Neutrophil (primary cell): ENCODE measurements at regions not wholly inside any gene's neighbourhood (a gene's known extent, or its start where the extent isn't known, plus 50 kb on each side); places are given as distances from the start of the nearest gene placed in this dataset.

Experiments used
- H3K27ac ChIP-seq: fragments of 200-600 bp; sonication (generic); 2 replicates; pipeline ENCODE4 v1.5.1; 2016; ENCODE audit warnings: mild to moderate bottlenecking, moderate library complexity
- H3K27me3 ChIP-seq: fragments of 200-600 bp; sonication (generic); 2 replicates; pipeline ENCODE4 v1.6.0; 2016; ENCODE audit warnings: mild to moderate bottlenecking
- H3K36me3 ChIP-seq: fragments of 200-600 bp; sonication (generic); 2 replicates; pipeline ENCODE4 v1.5.1; 2017
- H3K4me1 ChIP-seq, 2 experiments: fragments of 200-600 bp in 1 of 2; sonication (generic) in 1 of 2; 1 replicate in 1 of 2; 2 replicates in 1 of 2; pipeline versions ENCODE4 v1.5.1 to v1.6.1; 2013 to 2016; ENCODE audit warnings: low read depth in 1 of 2, low read length in 1 of 2, mild to moderate bottlenecking in 1 of 2, moderate library complexity in 1 of 2; ENCODE audit not compliant: control insufficient read depth in 1 of 2, insufficient read depth in 1 of 2
- H3K4me3 ChIP-seq, 2 experiments: fragments of 200-600 bp in 1 of 2; sonication (generic) in 1 of 2; 1 replicate in 1 of 2; 2 replicates in 1 of 2; pipeline ENCODE4 v1.5.1; 2013 to 2016; ENCODE audit warnings: low read depth in 1 of 2, low read length in 1 of 2, mild to moderate bottlenecking in 1 of 2, moderate library complexity in 1 of 2
- H3K9me3 ChIP-seq: fragments of 200-600 bp; sonication (generic); 2 replicates; pipeline ENCODE4 v1.5.1; 2016
- TF ChIP-seq, protein P1 (sequence below): fragments of 200-600 bp; sonication (generic); IDR thresholded peaks from 2 replicates; pipeline ENCODE4 v1.5.1; 2016; ENCODE audit warnings: antibody characterized with exemption

DNA sequence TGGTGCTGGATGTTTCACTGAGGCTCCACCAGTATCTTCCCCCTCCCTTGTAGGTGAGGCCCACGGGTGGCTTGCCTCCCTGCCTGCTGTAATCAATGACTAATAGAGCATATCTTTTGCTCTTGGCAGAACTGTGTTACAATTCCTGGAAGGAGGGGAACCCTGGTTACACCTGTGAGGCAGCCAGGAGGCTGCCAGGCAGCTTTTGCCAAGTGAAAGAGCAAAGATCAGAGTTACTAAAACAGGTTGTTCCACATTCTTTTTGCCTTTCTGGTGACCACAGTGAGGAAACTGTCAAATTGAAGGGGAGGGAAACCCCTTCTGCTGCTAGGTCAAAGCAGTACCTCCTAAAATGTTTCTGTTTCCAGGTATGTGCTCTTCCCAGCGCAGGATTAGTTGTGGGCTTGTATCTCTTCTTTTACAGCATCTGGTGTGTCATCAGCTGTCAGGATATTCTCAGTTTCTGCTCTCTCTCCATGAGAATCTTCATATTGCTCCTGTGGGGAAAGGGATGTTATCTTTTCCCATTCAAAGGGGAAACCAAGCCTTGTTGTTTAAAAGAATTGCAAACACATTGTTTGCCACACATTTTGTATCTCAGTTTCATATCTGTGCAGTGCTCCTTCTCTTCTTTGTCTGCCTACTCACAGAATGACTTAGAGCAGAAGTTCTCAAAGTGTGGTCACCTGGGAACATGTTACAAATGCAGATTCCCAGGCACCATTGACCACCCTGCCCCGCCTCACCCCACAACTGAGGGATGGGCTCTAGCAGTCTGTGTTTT, 137.4 kb upstream of the UMPS start:
- no peaks in the 10 kb centered on the region for H3K9me3 ChIP-seq

DNA sequence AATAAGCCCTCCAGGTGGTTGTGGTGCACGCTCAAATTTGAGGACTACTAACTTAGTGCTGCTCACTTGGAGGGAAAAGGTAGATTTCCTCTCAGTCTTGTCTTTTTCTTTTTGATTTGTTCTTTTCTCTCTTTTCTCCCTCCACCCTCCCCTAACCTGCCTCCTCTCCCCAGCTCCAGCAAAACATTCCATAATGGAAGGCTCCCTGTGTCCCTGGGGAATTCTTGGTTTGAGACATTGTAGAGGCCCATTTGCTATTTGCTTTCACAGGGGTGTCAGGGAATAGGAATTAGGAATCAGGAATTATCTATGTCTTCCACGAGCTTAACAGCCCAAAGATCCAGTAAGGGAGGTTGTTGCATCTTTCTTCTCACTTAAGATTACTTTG, 136.8 kb upstream of the UMPS start:
- Histone ChIP-seq H3K27ac (no peak overlapping the region), H3K36me3 (no peaks in the 10 kb centered on the region), H3K4me1 (no peaks in the 10 kb centered on the region), H3K9me3 (no peaks in the 10 kb centered on the region), H3K27me3 (peaks cover 7% of the 10 kb centered on the region), H3K4me3 (no peak overlapping the region)
- TF ChIP-seq, protein P1, sequence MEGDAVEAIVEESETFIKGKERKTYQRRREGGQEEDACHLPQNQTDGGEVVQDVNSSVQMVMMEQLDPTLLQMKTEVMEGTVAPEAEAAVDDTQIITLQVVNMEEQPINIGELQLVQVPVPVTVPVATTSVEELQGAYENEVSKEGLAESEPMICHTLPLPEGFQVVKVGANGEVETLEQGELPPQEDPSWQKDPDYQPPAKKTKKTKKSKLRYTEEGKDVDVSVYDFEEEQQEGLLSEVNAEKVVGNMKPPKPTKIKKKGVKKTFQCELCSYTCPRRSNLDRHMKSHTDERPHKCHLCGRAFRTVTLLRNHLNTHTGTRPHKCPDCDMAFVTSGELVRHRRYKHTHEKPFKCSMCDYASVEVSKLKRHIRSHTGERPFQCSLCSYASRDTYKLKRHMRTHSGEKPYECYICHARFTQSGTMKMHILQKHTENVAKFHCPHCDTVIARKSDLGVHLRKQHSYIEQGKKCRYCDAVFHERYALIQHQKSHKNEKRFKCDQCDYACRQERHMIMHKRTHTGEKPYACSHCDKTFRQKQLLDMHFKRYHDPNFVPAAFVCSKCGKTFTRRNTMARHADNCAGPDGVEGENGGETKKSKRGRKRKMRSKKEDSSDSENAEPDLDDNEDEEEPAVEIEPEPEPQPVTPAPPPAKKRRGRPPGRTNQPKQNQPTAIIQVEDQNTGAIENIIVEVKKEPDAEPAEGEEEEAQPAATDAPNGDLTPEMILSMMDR = no peak

More for the DNA sequence above, 137.4 kb upstream of the UMPS start:
- no peaks in the 10 kb centered on the region for H3K4me1 ChIP-seq
- H3K4me3 ChIP-seq = no peak overlapping the region
- no peaks in the 10 kb centered on the region for H3K36me3 ChIP-seq
- TF ChIP-seq, protein P1 = no peak
- H3K27me3 ChIP-seq = peaks cover 13% of the 10 kb centered on the region
- H3K27ac ChIP-seq = no peak overlapping the region

DNA sequence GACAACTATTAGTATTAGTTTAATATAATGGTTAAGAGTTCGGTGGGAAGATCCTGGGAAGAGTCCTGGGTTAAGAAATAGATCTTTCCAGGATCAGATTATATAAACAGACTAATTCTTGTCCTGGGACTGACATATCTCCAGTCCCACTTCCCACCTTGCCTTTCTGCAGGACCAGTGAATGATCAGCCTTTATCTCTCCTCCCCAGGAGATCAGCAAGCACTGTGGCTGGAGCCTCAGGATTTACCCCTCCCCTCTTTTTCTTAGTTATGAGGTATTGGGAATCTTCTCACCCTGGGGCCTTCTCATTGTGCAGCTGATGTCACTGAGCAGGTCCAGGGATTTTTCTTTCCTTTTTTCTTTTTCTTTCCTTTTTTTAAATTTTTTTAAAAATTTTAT, 135.7 kb upstream of the UMPS start:
- no peak overlapping the region for H3K4me3 ChIP-seq
- TF ChIP-seq, protein P1 = no peak
- H3K27ac ChIP-seq = no peak overlapping the region
- H3K27me3 ChIP-seq = peaks cover 2% of the 10 kb centered on the region
- H3K4me1 ChIP-seq = no peaks in the 10 kb centered on the region
- H3K36me3 ChIP-seq = no peaks in the 10 kb centered on the region
- no peaks in the 10 kb centered on the region for H3K9me3 ChIP-seq

DNA sequence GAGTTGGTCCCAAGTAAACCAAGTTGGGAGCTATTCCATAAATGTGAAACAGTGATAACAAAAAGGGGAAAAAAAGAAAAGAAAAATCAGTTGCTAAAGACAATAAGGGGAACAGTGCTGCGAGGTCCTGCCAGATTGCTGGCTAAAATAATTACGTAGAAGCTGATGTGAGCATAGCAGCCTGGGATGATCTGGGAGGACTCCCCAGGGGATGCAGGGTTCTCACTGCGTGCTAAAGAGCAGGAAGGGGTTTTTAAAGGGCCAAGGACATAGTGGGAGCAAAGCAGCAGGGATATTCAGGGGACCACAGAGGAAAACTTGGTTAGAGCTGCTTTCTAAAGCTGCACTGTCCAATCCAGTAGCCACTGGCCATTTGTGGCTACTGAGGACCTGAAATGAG, 133.0 kb upstream of the UMPS start:
- Histone ChIP-seq H3K27me3 (no peaks in the 10 kb centered on the region), H3K4me3 (no peak overlapping the region), H3K27ac (no peak overlapping the region), H3K9me3 (no peaks in the 10 kb centered on the region), H3K4me1 (no peaks in the 10 kb centered on the region), H3K36me3 (no peaks in the 10 kb centered on the region)
- TF ChIP-seq, protein P1 = no peak

DNA sequence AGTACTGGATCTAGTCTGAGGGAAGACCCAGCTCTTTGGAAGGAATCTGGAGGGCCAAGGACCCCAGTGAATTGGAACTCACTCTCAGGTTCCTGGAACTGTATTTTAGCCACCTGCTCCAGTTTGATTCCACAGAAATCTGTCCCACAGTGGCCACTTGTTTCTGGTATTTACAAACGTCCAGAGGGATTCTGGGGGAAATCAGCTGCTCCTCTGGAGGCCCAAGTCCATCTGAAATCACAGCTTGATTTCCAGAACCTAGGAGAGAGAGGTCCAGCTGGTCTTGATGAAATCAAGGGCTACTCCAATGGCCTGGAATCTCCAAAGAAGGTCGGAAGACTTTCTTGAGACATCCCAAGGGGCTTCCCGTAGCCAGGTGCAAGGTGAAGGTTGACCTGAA, 132.3 kb upstream of the UMPS start:
- Histone ChIP-seq H3K36me3 (no peaks in the 10 kb centered on the region), H3K27me3 (peaks cover under 1% of the 10 kb centered on the region), H3K4me3 (no peak overlapping the region), H3K27ac (no peak overlapping the region), H3K9me3 (no peaks in the 10 kb centered on the region), H3K4me1 (no peaks in the 10 kb centered on the region)
- TF ChIP-seq, protein P1 = no peak
